H1 (cell line): ENCODE measurements at regions not wholly inside any gene's neighbourhood (a gene's known extent, or its start where the extent isn't known, plus 50 kb on each side); places are given as distances from the start of the nearest gene placed in this dataset.

Experiments
- EP300 ChIP-seq, 2 experiments: IDR thresholded peaks; 1 replicate in 1 of 2; 2 replicates in 1 of 2; pipeline ENCODE4 v1.6.1; 2011 to 2012; ENCODE audit warnings: low read depth in 2 of 2, low read length in 2 of 2, mild to moderate bottlenecking in 2 of 2, borderline replicate concordance in 1 of 2, inconsistent platforms in 1 of 2, moderate library complexity in 1 of 2
- HDAC2 ChIP-seq, 2 experiments: fragments of 300-600 bp in 1 of 2; sonication (generic) in 1 of 2; IDR thresholded peaks; 2 replicates each; pipeline ENCODE4 v1.6.1; 2011 to 2012; ENCODE audit warnings: low read depth in 2 of 2, low read length in 2 of 2, mild to moderate bottlenecking in 2 of 2, moderate library complexity in 2 of 2, borderline replicate concordance in 1 of 2, inconsistent platforms in 1 of 2
- RBBP5 ChIP-seq: IDR thresholded peaks from 2 replicates; pipeline ENCODE4 v1.7.1; 2012; ENCODE audit warnings: low read depth, mild to moderate bottlenecking, inconsistent platforms, low read length, moderate library complexity, borderline replicate concordance
- RXRA ChIP-seq: IDR thresholded peaks from 2 replicates; pipeline ENCODE4 v1.6.1; 2011; ENCODE audit warnings: low read depth, mild to moderate bottlenecking, low read length, moderate library complexity; ENCODE audit not compliant: insufficient read depth
- SRF ChIP-seq: IDR thresholded peaks from 2 replicates; pipeline ENCODE4 v1.6.1; 2011; ENCODE audit warnings: mild to moderate bottlenecking, low read depth, low read length, moderate library complexity
- TEAD4 ChIP-seq: IDR thresholded peaks from 2 replicates; pipeline ENCODE4 v1.6.1; 2012; ENCODE audit warnings: low read depth, low read length, inconsistent platforms, mixed read lengths

DNA sequence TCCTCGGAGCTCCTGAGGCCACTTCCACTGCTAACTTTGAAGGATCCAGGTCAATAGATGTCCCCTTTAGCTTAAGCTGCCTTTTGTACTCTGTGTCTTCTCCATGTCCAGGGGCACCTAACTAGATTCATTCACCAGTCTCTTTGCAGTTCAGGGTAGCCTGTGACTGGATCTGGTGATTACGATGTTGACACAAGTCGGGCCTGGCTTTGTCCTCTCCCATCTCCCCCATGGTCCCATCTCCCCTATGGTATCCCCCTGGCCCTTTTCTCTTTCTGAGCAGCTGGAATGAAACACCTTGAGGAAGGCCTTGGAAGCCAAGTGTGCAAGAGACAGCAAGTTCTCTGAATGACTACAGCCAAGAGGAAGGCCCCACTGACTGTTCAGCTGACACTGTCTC, 417.9 kb upstream of the SMIM21 start (continued):
- no peak for TF ChIP-seq SRF
- TF ChIP-seq HDAC2 (IDR thresholded peaks at IDR 0.05; ENCODE audit: borderline replicate concordance in 1 of 2, low read depth in 2 of 2, low read length in 2 of 2) = no peak
- no peak for TF ChIP-seq RBBP5
- TF ChIP-seq EP300 (IDR thresholded peaks at IDR 0.05; ENCODE audit: borderline replicate concordance in 1 of 2, low read depth in 2 of 2, low read length in 2 of 2) = no peak
- TF ChIP-seq TEAD4 = no peak
- no peak for TF ChIP-seq RXRA
